DND-41 (cell line): ENCODE measurements at regions not wholly inside any gene's neighbourhood (a gene's known extent, or its start where the extent isn't known, plus 50 kb on each side); places are given as distances from the start of the nearest gene placed in this dataset.

Experiments used
- ATAC-seq: fragments of 200-7000 bp; cut with Tn5 transposase; 3 replicates; pipeline ENCODE4 v1.9.1; 2021; ENCODE audit warnings: low read depth; ENCODE audit not compliant: insufficient read depth
- DNase-seq: peaks from one replicate; pipeline ENCODE4 v3.0.0-alpha.2; 2020
- H2AFZ ChIP-seq: 2 replicates; pipeline ENCODE4 v1.6.0; 2012; ENCODE audit warnings: low read depth, low read length
- H3K27ac ChIP-seq: 2 replicates; pipeline ENCODE4 v1.5.1; 2012; ENCODE audit warnings: low read length, inconsistent platforms
- H3K27me3 ChIP-seq: fragments of 200-600 bp; sonication (generic); 2 replicates; pipeline ENCODE4 v1.6.0; 2012; ENCODE audit warnings: low read length, mild to moderate bottlenecking, inconsistent platforms; ENCODE audit not compliant: insufficient read depth, poor library complexity
- H3K36me3 ChIP-seq: 2 replicates; pipeline ENCODE4 v1.5.1; 2012; ENCODE audit warnings: low read length, inconsistent platforms; ENCODE audit not compliant: insufficient read depth
- H3K4me1 ChIP-seq: 2 replicates; pipeline ENCODE4 v1.5.1; 2012; ENCODE audit warnings: mild to moderate bottlenecking, low read length; ENCODE audit not compliant: insufficient read depth
- H3K4me2 ChIP-seq: 2 replicates; pipeline ENCODE4 v1.6.0; 2012; ENCODE audit warnings: mild to moderate bottlenecking, moderate library complexity, low read length, inconsistent platforms; ENCODE audit not compliant: insufficient read depth
- H3K4me3 ChIP-seq, 2 experiments: fragments of 200-600 bp in 1 of 2; shearing (Covaris generic) in 1 of 2; 2 replicates each; pipeline ENCODE4 v1.5.1; 2012 to 2016; ENCODE audit warnings: inconsistent platforms in 2 of 2, low read length in 2 of 2, mild to moderate bottlenecking in 2 of 2, low read depth in 1 of 2, moderate library complexity in 1 of 2
- H3K79me2 ChIP-seq: 2 replicates; pipeline ENCODE4 v1.6.0; 2012; ENCODE audit warnings: low read length, inconsistent platforms; ENCODE audit not compliant: insufficient read depth
- H3K9ac ChIP-seq: 2 replicates; pipeline ENCODE4 v1.6.0; 2012; ENCODE audit warnings: low read depth, mild to moderate bottlenecking, inconsistent platforms, low read length, moderate library complexity
- H3K9me3 ChIP-seq: 2 replicates; pipeline ENCODE4 v1.5.1; 2012; ENCODE audit warnings: low read length, moderate library complexity, mild to moderate bottlenecking, inconsistent platforms; ENCODE audit not compliant: insufficient read depth, severe bottlenecking
- H4K20me1 ChIP-seq: 2 replicates; pipeline ENCODE4 v1.6.0; 2012; ENCODE audit warnings: low read length; ENCODE audit not compliant: insufficient read depth
- EZH2 ChIP-seq: IDR thresholded peaks from 3 replicates; pipeline ENCODE4 v1.6.1; 2012; ENCODE audit warnings: borderline replicate concordance, low read depth, mild to moderate bottlenecking, moderate library complexity, low read length, inconsistent platforms; ENCODE audit not compliant: severe bottlenecking
- TF ChIP-seq, protein P1 (sequence below): IDR thresholded peaks from 2 replicates; pipeline ENCODE4 v1.5.1; 2012; ENCODE audit warnings: borderline replicate concordance, low read length, moderate library complexity, mild to moderate bottlenecking; ENCODE audit not compliant: poor library complexity, severe bottlenecking; ENCODE audit errors: extremely low read depth

GRCh38 chr14:97381309-97381708, 584.1 kb downstream of the VRK1 start:
- Histone ChIP-seq H2AFZ (no peak overlapping the region), H3K4me3 (no peak overlapping the region), H3K79me2 (no peaks in the 10 kb centered on the region), H3K9me3 (no peaks in the 10 kb centered on the region), H3K4me2 (no peak overlapping the region), H3K9ac (no peak overlapping the region), H3K27ac (no peak overlapping the region), H4K20me1 (no peaks in the 10 kb centered on the region), H3K27me3 (no peaks in the 10 kb centered on the region), H3K36me3 (no peaks in the 10 kb centered on the region), H3K4me1 (no peaks in the 10 kb centered on the region)
- DNase-seq (no peak), ATAC-seq (0 out of 3 replicates have a peak, but pooled peaks have one; percentile 33)
- TF ChIP-seq, protein P1, sequence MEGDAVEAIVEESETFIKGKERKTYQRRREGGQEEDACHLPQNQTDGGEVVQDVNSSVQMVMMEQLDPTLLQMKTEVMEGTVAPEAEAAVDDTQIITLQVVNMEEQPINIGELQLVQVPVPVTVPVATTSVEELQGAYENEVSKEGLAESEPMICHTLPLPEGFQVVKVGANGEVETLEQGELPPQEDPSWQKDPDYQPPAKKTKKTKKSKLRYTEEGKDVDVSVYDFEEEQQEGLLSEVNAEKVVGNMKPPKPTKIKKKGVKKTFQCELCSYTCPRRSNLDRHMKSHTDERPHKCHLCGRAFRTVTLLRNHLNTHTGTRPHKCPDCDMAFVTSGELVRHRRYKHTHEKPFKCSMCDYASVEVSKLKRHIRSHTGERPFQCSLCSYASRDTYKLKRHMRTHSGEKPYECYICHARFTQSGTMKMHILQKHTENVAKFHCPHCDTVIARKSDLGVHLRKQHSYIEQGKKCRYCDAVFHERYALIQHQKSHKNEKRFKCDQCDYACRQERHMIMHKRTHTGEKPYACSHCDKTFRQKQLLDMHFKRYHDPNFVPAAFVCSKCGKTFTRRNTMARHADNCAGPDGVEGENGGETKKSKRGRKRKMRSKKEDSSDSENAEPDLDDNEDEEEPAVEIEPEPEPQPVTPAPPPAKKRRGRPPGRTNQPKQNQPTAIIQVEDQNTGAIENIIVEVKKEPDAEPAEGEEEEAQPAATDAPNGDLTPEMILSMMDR = no peak
- TF ChIP-seq EZH2 = no peak

DNA sequence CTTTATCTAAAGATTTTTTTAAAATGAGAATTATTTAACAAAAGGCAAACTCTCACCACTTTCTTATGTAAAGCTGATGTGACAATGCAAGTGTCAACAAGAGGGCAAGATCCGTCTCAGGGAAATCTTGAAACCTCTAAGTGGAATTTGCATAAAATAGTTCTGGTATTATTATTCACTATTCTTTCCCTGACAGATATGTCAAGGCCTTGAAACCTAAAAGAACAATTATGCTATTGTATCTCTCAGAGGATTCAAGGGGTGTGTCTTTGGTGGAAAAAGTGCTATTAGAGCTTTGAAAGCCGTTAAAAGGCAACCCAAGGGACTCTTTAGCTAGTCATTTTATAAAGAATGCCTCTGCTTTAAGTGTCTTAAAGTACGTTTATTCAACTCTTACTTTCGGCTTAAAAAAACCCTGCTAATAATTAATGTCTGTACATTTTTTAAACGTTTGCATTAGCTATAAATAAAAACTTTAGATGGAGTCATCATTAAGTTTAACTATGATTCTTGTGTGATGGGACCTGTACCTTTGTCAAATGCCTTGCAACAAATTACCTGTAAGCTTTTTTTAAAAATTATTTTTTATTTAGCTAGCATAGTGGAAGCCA, 585.5 kb downstream of the VRK1 start:
- Histone ChIP-seq H3K27me3 (no peaks in the 10 kb centered on the region), H3K4me3 (no peak overlapping the region), H3K79me2 (no peaks in the 10 kb centered on the region), H3K27ac (no peak overlapping the region), H3K9ac (no peak overlapping the region), H4K20me1 (no peaks in the 10 kb centered on the region), H2AFZ (no peak overlapping the region), H3K4me2 (no peak overlapping the region), H3K9me3 (no peaks in the 10 kb centered on the region), H3K4me1 (no peaks in the 10 kb centered on the region), H3K36me3 (no peaks in the 10 kb centered on the region)
- DNase-seq = no peak
- no peak for ATAC-seq
- TF ChIP-seq EZH2 = no peak
- TF ChIP-seq, protein P1 = no peak

GRCh38 chr14:97385727-97386126, 588.5 kb downstream of the VRK1 start:
- Histone ChIP-seq H3K9me3 (no peaks in the 10 kb centered on the region), H3K4me3 (no peak overlapping the region), H2AFZ (no peak overlapping the region), H3K27ac (no peak overlapping the region), H3K27me3 (no peaks in the 10 kb centered on the region), H3K36me3 (no peaks in the 10 kb centered on the region), H3K9ac (no peak overlapping the region), H4K20me1 (no peaks in the 10 kb centered on the region), H3K4me1 (peaks cover 6% of the 10 kb centered on the region; the same call in 1 of the 2 replicates), H3K79me2 (no peaks in the 10 kb centered on the region), H3K4me2 (no peak overlapping the region)
- no peak for ATAC-seq
- TF ChIP-seq, protein P1 = no peak
- TF ChIP-seq EZH2 = no peak
- DNase-seq = no peak
